ENCODE measurements at regions not wholly inside any gene's neighbourhood (a gene's known extent, or its start where the extent isn't known, plus 50 kb on each side); places are given as distances from the start of the nearest gene placed in this dataset.

GRCh38 chrX:107560980-107561379 lies 67.3 kb upstream of the PRPS1 start:
- no peak for DNase-seq (ENCODE audit: low read depth)

DNA sequence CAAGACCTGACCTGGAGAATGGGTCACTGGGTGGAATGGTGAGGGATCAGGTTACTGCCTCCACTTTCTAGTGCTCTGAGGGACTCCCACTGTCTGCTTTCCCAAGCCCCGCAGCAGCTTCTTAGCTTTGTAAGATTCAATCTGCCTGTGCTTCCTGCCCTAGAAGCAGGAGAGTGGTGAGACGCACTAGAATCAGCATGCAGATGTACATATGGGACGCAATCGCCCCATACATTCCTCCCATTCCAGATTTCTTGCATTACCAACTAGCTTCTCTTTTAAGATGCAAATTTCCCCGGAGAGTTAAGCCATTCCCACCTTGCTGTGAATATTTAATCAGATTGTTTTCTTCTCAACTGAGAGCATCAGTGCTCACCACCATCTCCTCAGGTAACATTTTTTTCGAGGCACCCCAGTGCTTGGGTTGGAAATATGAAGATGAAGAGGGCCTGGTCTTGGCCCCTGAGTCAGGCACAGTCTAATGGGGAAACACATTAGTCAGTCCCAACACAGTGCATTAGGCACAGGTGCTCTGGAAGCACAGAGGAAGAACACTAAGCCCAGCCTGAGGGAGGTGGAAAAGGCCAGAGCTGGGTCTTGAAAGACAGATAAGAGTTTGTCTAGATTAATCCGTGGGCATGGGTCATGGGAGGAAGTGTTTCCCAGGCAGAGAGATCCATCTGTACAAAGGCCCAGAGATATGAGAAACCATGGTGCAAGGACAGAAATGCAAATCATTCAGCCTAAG lies 66.7 kb upstream of the PRPS1 start:
- no peak for DNase-seq (ENCODE audit: low read depth)

DNA sequence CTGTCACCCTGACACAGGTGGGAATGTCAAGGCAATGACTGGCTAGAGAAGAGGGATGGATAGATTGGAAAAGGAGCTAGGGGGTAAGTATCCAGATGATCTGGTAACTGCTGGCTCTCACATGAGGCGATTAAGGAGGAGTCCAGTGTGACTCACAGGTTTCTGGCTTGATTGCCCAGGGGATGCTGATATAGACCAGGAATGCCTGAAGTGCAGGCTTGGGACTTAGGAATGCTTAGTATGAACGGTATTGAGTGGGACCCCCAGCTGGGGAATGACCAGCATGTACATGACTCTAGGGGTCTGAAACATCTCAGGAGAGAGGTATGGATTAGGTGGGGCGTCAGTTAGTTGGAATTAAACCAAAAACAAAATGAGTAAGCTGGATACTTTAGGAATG lies 65.8 kb upstream of the PRPS1 start:
- DNase-seq (ENCODE audit: low read depth), result no peak

- no peak for DNase-seq (ENCODE audit: low read depth)
These were observed 64.5 kb upstream of the PRPS1 start for GRCh38 chrX:107563824-107564223.

DNA sequence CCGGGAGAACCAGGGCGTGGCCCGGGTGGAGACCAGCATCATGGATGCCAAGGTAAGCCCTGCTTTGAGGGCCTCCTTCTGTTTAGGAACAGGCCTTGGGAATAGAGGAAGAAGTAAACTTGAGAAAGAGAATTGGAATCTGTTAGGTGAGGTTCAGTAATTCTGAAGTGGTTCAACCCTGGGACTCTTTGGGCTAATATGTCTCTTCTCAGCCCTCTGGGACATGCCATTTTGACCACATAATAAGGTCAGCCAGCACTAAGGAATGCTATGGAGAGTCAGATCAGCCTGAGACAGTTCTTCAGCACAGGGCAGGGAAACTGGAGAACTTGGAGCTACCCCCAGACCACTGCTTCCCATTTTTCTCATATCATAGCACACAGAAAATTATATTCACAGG lies 63.3 kb upstream of the PRPS1 start:
- no peak for DNase-seq (ENCODE audit: low read depth)

- DNase-seq (ENCODE audit: low read depth), result no peak
These were observed 62.2 kb upstream of the PRPS1 start for GRCh38 chrX:107565931-107566603.

DNA sequence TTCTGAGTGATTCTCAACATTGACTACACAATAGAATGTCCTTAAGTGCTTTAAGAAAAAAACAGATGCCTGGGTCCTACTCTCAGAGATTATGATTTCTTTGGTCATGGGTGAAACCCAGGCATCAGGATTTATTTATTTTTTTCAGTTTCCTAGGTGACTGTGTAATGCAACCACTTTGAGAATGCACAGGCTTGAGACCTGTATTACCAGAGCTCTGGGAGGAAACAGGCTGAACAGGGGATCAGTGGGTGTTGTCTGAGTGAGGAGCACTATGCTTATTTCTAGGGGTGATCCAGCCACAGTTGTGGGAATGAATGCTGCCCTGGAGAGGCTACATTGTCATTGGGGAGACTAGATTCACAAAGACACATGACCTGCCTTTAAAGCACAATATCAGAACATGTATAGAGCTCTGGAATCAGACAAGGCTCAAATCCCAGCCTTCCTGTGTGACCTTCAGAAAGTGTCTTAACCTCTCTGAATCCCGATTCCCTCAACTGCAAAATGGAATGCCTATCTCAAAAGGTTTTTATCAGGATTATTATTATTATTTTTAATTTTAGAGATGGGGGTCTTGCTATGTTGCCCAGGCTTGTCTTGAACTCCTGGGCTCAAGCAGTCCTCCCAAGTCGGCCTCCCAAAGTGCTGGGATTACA lies 61.6 kb upstream of the PRPS1 start:
- DNase-seq (ENCODE audit: low read depth), result no peak

- DNase-seq (ENCODE audit: low read depth), result no peak
These were observed 60.9 kb upstream of the PRPS1 start for GRCh38 chrX:107567370-107567769.

- no peak for DNase-seq (ENCODE audit: low read depth)
These were observed 56.9 kb upstream of the PRPS1 start for GRCh38 chrX:107571296-107571998.

GRCh38 chrX:107573016-107573415 lies 55.3 kb upstream of the PRPS1 start:
- DNase-seq (ENCODE audit: low read depth), result no peak

DNA sequence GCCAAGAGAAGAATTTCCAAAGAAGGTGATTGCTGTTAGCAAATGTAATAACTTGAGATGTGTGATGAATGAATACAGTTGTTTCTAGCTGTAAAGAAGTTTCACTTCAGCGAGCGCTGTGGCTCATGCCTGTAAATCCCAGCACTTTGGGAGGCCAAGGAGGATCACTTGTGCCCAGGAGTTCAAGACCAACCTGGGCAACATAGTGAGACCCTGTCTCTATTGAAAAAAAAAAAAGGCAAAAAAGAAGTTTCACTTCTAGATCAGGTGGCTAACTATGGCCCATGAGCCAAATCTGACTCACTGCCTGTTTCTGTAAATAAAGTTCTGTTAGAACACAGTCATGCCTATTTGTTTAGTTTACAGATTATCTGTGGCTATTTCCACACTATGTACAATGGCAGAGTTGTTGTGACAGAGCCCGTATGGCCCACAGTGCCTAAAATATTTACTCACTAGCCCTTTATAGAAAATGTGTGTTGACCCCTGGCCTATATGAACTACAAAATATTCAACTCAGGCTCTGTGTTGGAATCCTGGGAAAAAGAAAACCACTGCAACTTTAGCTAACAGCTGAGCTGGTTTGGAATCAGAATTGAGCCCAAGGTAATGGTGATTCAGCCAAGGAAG lies 54.1 kb upstream of the PRPS1 start:
- no peak for DNase-seq (ENCODE audit: low read depth)

- no peak for DNase-seq (ENCODE audit: low read depth)
These were observed 53.6 kb upstream of the PRPS1 start for GRCh38 chrX:107574711-107575110.

- DNase-seq (ENCODE audit: low read depth), result no peak
These were observed 51.9 kb upstream of the PRPS1 start for GRCh38 chrX:107576392-107576791.

GRCh38 chrX:107576841-107577240 lies 51.5 kb upstream of the PRPS1 start:
- DNase-seq (ENCODE audit: low read depth), result no peak

DNA sequence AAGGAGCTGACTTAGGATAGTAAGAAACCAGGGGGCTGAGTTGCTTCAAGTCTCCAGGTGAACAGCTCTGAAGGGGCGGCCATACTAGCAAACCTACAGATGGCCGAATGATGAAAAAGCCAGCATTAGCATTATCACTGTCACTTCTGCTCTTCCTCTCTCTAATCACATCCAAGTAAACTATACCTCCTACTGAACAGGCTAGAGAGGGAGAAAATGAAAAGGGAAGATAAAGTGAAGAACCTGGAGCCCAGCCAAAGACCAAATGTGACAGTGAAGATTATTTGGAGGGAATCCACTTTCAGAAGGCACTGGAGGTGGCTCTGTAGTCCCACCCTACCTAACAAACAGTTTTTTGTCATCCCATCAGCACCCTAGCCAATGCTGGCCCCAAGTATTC lies 50.4 kb upstream of the PRPS1 start:
- no peak for DNase-seq (ENCODE audit: low read depth)

Measured in stimulated activated CD4-positive, alpha-beta T cell treated with anti-CD3 and anti-CD28 coated beads, Interleukin-2, amount 100 ng/mL, for 4 hours (primary cell).